Ishikawa (cell line): ENCODE measurements at regions not wholly inside any gene's neighbourhood (a gene's known extent, or its start where the extent isn't known, plus 50 kb on each side); places are given as distances from the start of the nearest gene placed in this dataset.

Experiments used
- CREB1 ChIP-seq: IDR thresholded peaks from 2 replicates; pipeline ENCODE4 v1.6.1; 2012; ENCODE audit warnings: low read depth
- EGR1 ChIP-seq: IDR thresholded peaks from 2 replicates; pipeline ENCODE4 v1.6.1; 2012
- FOXM1 ChIP-seq: IDR thresholded peaks from 2 replicates; pipeline ENCODE4 v1.6.1; 2012; ENCODE audit warnings: low read depth, borderline replicate concordance
- MAX ChIP-seq: IDR thresholded peaks from 2 replicates; pipeline ENCODE4 v1.6.1; 2012
- REST ChIP-seq: IDR thresholded peaks from 2 replicates; pipeline ENCODE4 v1.6.1; 2012; ENCODE audit warnings: low read depth, mild to moderate bottlenecking

- TF ChIP-seq CREB1 = no peak
- TF ChIP-seq FOXM1 = no peak
- TF ChIP-seq EGR1 = no peak
- TF ChIP-seq MAX = no peak
- no peak for TF ChIP-seq REST
These were observed 137.8 kb upstream of the TNS3 start for GRCh38 chr7:47719675-47720074.
